DOHH2 (cell line): ENCODE measurements at regions not wholly inside any gene's neighbourhood (a gene's known extent, or its start where the extent isn't known, plus 50 kb on each side); places are given as distances from the start of the nearest gene placed in this dataset.
"Not testable (repeated sequence)": the region's sequence is repeated elsewhere in the genome, so short reads cannot be mapped to it uniquely, and the experiment has no call there.

Experiments used
- EZH2phosphoT487 ChIP-seq: fragments of 200-600 bp; sonication (generic); IDR thresholded peaks from 2 replicates; pipeline ENCODE4 v1.6.1; 2017; ENCODE audit warnings: borderline replicate concordance, mild to moderate bottlenecking, antibody characterized with exemption, low read length, moderate library complexity, mixed read lengths
- TF ChIP-seq, protein P1 (sequence below): fragments of 200-600 bp; sonication (generic); IDR thresholded peaks from one replicate; pipeline ENCODE4 v1.5.1; 2014; ENCODE audit warnings: antibody characterized with exemption, mild to moderate bottlenecking, low read depth, low read length; ENCODE audit not compliant: poor library complexity, severe bottlenecking

GRCh38 chrX:42157923-42158322 lies 234.6 kb upstream of the CASK start:
- TF ChIP-seq, protein P1, sequence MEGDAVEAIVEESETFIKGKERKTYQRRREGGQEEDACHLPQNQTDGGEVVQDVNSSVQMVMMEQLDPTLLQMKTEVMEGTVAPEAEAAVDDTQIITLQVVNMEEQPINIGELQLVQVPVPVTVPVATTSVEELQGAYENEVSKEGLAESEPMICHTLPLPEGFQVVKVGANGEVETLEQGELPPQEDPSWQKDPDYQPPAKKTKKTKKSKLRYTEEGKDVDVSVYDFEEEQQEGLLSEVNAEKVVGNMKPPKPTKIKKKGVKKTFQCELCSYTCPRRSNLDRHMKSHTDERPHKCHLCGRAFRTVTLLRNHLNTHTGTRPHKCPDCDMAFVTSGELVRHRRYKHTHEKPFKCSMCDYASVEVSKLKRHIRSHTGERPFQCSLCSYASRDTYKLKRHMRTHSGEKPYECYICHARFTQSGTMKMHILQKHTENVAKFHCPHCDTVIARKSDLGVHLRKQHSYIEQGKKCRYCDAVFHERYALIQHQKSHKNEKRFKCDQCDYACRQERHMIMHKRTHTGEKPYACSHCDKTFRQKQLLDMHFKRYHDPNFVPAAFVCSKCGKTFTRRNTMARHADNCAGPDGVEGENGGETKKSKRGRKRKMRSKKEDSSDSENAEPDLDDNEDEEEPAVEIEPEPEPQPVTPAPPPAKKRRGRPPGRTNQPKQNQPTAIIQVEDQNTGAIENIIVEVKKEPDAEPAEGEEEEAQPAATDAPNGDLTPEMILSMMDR: not testable (repeated sequence)
- TF ChIP-seq EZH2phosphoT487: not testable (repeated sequence)
